NCI-H2171 treated with DMSO at 0.1 percent for 48 hours (cell line): ENCODE measurements at regions not wholly inside any gene's neighbourhood (a gene's known extent, or its start where the extent isn't known, plus 50 kb on each side); places are given as distances from the start of the nearest gene placed in this dataset.

Source experiments
- DNase-seq: peaks from one replicate; lab custom pipeline; 2025; lab: John Stamatoyannopoulos, UW

DNA sequence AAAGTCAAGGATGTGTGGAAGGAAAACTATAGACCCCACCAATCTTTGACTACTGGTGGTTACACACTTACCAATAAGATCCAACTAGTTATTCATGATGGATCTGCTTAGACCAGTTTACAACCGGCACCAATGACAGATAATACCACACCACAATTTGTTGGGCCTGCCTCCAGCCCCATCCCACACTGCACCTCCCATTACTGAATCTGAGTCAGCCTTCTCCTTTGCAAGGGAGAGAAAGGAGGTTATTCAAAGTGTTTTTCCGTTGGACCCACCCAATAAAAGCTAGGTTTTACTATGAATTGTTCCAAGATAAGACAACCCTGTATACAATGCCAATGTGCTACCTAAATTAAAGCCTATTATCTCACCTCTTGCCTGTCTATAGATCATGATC lies 453.5 kb downstream of the MTRR start:
- DNase-seq: no peak

DNA sequence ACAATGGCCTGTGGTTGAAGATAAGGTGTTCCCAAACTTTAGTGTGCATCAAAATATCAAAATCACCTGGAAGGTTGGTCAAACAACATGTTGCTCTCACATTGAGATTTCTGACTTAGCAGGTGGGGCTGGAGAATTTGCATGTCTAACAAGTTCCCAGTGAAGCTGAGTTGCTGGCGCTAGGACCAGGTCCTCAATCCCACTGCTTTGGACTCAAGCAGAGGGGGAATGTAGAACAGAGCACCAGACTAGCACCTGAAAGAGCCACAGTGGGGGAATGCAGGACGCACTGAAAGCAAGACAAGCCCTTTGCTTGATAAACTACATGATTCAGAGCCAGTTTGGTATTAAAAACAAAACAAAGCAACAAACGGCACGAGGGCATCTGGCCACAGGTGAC lies 458.1 kb downstream of the MTRR start:
- no peak for DNase-seq

DNA sequence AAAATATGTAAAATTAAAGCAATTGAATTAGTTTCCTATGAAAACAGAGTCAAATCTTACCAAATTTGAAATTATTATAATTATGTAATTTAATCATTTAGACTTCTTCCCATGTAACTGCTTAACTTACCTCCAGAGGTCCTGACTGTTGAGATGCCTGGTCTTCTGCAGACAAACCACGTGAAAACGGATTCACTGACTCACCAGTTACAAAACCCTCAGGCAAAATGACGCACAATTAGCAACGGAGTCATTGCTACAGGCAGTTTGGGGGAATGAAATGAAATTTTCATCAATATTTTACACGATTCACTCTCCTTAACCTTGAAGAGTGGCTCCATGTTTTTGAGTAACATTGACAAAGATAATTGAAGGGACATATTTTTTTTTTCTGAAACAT lies 460.8 kb downstream of the MTRR start:
- no peak for DNase-seq

GRCh38 chr5:8332666-8333445 lies 463.9 kb downstream of the MTRR start:
- no peak for DNase-seq

DNA sequence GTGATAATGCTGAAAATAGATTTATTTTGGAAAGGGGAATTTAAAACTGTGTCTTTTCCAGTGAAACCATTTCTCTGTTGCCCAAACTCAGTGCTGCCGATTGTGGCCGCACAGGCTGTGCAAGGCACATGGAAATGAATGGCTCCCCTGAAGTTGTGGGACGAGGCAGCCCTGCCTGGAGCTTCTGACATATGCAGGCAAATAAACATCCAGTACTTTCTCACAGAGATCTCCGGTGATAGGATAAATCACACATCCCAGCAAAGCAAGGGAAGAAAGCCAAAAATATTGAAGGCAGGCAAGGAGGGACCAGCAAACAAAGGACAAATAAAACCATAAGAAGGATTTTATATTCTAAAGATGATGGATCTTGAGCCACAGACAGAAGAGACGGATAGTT lies 464.5 kb downstream of the MTRR start:
- DNase-seq: no peak

GRCh38 chr5:8333977-8334376 lies 465.0 kb downstream of the MTRR start:
- no peak for DNase-seq

DNA sequence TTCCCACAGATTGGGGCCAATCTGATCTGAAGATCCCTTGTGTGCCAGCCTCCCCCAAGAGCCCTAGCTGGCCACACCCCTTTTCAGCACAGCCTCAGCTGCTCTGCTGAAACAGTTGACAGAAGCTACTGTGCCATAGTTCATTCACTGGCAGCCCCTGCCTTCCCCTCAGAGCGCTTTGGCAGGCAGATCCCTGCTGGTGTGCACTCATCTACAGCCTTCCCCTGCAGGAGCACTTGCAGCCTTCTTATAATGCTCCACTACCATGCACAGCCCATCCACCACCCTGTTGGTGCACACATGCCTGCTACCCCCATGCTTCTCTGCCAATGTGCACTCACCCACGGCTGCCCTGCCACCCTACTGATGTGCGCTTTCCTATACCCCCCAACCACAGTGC lies 471.3 kb downstream of the MTRR start:
- DNase-seq: no peak

DNA sequence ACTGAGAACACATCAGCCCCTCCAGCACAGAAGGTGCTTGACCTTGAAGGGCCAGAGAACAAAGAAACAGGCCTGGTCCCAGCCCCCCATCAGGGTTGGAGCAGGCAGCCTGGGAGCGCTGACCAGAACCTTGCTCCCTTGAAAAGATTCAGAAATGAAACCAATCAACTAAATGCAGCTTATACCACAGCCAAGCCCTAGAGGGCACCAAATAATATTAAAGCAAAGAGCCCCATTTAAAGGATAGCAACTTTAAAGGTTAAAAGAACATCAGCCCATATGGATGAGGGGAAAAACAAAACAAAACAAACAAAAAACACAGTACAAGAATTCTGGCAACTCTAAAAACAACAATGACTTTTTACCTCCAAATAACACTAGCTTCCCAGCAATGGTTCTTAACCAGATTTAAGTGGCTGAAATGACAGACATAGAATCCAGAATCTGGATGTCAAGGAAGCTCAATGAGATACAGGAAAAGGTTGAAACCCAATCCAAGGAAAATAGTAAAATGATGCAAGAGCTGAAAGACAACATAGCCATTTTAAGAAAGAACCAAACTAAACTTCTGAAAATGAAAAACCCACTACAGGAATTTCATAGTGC lies 471.9 kb downstream of the MTRR start:
- peak; percentile 57 for DNase-seq

GRCh38 chr5:8341406-8341805 lies 472.5 kb downstream of the MTRR start:
- DNase-seq: no peak

DNA sequence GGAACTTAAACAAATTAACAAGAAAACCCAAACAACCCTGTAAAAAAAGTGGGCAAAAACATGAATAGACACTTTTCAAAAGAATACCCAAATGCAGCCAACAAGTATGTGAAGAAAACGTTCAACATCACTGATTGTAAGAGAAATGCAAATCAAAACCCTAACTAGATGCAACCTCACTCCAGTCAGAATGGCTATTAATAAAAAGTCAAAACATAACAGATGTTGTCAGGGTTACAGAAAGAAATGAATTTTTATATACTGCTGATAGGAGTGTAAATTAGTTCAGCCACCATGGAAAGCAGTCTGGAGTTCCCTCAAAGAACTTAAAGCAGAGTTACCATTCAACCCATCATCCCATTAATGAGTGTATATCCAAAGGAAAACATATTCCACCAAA lies 479.0 kb downstream of the MTRR start:
- no peak for DNase-seq

DNA sequence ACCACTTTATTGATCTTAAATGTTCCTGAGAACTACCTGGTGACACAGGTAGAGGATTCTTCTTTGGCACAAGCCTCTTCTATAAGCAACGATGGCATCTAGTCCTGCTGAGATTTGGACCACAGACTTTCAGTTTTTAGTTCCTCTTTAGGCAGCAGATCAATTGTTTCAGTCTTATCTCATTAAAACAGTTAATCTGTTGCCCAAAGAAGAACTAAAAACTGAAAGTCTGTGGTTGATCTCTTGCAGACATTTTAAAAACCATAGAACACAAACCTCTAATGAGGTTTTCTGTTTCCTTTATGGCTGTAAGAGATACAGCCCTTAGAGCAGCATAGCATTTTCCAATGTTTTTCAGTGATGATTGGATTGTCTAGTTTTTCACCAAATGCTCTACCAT lies 480.9 kb downstream of the MTRR start:
- no peak for DNase-seq

GRCh38 chr5:8350644-8351339 lies 481.8 kb downstream of the MTRR start:
- no peak for DNase-seq

DNA sequence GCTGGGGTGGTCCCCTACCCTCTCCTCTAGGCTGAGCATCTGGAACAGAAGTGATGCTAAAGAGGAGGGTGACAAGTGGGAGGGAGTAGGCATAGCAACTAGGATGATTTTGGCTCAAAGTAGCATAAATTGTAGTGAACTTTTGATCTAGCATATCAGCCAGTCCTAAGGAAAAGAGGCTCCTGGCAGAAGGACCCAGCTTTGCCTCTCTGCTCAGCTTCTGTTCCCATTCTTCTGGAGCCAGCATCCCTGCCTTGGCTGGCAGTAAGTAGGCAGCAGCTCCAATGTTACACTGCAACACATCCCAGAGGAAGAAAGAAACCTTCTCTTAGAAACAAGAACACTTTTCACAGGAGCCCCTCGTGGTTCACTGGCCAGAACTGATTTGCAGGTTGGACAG lies 487.0 kb downstream of the MTRR start:
- no peak for DNase-seq

DNA sequence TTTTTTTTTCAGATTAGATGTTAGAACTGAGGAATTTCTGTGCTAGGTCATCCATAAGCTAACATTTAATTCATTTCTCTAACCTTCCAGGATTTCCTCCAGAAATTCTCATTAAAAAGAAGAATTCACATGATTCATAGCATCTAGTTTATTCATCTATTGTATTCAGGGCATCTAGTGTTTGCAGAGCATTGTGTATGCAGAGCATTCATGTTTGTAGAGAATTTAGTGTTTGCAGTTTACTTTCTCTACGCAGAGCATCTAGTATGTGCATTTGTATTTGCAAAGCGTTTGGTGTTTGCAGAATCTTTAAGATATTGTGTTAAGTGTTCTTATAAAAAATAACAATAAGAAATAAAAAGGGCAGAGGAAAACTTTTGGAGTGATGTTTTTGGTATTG lies 491.1 kb downstream of the MTRR start:
- no peak for DNase-seq

- DNase-seq: no peak
Measured at GRCh38 chr5:8362495-8362894, 493.5 kb downstream of the MTRR start.

DNA sequence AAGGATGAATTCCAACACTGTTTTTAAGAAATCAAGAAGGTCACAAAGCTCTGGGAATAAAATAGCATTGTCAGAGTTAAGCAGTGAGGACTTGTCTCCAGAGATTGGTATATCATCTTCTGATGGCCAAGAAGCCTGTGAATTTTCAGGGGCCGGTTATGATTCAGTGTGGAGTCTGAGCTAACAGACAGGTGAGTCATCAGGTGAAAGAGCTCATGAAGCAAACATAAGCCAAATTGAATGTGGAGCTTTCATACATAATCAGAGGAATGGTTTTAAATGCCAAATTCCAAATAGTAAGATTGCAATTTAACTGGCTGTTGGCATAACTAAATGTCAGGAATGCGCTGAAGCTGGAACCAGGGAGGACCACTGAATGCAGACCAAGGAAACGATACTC lies 494.2 kb downstream of the MTRR start:
- DNase-seq: no peak

- no peak for DNase-seq
Measured at GRCh38 chr5:8366266-8366665, 497.3 kb downstream of the MTRR start.

GRCh38 chr5:8376478-8376877 lies 507.5 kb downstream of the MTRR start:
- DNase-seq: no peak

GRCh38 chr5:8381972-8382371 lies 513.0 kb downstream of the MTRR start:
- peak; percentile 7 for DNase-seq

GRCh38 chr5:8382456-8382855 lies 513.5 kb downstream of the MTRR start:
- DNase-seq: no peak

DNA sequence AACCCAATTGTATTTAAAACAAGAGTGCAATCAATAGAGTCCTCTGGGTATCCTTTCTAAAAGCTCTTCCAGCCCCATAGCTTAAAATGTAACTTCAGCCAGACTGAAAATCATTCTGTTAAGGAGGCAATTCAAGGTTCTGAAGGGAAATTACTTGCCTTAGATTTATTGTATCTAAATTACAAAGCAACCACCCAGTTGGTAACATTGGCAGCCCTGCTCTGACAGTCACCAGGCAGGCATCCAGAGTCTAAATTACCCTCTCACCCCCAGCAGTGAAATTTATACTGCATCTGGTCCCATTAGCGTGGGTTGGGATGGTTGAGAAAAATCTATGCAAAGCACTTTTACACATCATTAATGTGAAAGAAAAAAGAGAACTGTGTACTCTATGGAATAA lies 514.7 kb downstream of the MTRR start:
- peak; percentile 70 for DNase-seq

DNA sequence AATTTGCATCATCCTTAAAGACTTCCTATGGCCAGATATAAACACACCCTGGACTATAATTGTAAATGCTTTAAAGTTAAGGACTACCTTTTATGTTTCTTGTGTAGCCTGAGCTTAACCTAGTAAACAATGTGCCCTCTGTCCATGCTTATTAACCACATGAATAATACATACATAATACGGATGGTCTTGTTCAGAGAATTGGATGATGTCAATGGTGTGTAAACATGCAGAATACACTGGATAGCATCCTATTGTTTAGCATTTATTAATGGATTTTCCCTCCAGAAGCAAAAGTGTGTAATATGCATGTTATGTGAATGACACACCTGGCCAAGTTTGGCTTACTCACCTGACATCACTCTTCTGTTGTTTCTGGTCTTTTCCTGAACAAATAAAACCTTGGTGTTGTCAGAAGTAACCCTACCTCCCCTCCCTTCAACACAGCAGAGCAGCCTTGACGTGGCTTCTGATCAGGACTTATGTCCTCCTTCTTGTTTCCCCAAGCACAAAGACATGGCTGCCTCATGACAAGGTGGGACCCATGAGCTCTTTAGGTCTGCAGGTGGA lies 517.9 kb downstream of the MTRR start:
- no peak for DNase-seq

GRCh38 chr5:8391911-8392310 lies 523.0 kb downstream of the MTRR start:
- no peak for DNase-seq
